Vagina (tissue), 2 donors: ENCODE measurements at regions not wholly inside any gene's neighbourhood (a gene's known extent, or its start where the extent isn't known, plus 50 kb on each side); places are given as distances from the start of the nearest gene placed in this dataset.

ENCODE experiments used
- CTCF ChIP-seq, 3 experiments: fragments of 450-650 bp in 2 of 3; fragments of 200-600 bp in 1 of 3; sonication (generic) in 1 of 3; IDR thresholded peaks; one replicate each; pipeline ENCODE4 v1.5.1; 2017 to 2019; ENCODE audit warnings: antibody characterized with exemption in 3 of 3, mild to moderate bottlenecking in 2 of 3, moderate library complexity in 2 of 3
- POLR2A ChIP-seq, 2 donors: fragments of 450-650 bp; IDR thresholded peaks; one replicate each; pipeline ENCODE4 v1.6.1; 2017; ENCODE audit warnings: antibody characterized with exemption in 2 of 2, mild to moderate bottlenecking in 2 of 2, moderate library complexity in 2 of 2

DNA sequence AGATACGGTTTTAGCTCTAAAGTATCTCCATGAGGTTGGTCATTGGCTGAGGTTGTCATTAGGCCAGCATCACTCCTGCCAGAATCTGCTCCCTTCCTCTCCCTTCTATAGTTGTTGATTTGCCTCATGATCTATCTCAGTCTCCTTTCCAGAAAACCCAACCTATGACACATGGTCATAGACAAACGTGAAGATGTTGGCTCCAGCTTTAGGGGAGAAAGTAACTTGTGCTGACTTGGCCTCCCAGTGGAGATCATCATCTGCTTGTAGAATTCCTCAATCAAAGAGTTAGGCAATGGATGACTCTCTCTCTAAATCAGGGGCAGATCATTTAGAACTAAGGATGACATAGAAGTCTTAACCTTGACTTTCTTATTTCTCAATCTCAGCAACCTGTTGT, 894.4 kb downstream of the TTLL7 start:
- TF ChIP-seq POLR2A (IDR thresholded peaks at IDR 0.05) (no peak), CTCF (IDR thresholded peaks at IDR 0.05) (no peak)
